Thyroid gland (tissue), 4 donors: ENCODE measurements at regions not wholly inside any gene's neighbourhood (a gene's known extent, or its start where the extent isn't known, plus 50 kb on each side); places are given as distances from the start of the nearest gene placed in this dataset.

Experiments
- DNase-seq, 2 donors: peaks; one replicate each; pipeline ENCODE4 v3.0.0-alpha.2; 2019
- H3K27ac ChIP-seq, 3 donors: fragments of 200-600 bp; sonication (generic); 1 replicate in 2 of 3; 2 replicates in 1 of 3; pipeline ENCODE4 v1.5.1; 2016 to 2019; ENCODE audit warnings: mild to moderate bottlenecking in 1 of 3, moderate library complexity in 1 of 3
- H3K27me3 ChIP-seq: fragments of 200-600 bp; sonication (generic); one replicate; pipeline ENCODE4 v1.5.1; 2019
- H3K36me3 ChIP-seq, 2 donors: fragments of 200-600 bp; sonication (generic); one replicate each; pipeline ENCODE4 v1.5.1; 2016 to 2019
- H3K4me1 ChIP-seq, 2 donors: fragments of 200-600 bp; sonication (generic); one replicate each; pipeline ENCODE4 v1.5.1; 2017 to 2019
- H3K4me3 ChIP-seq, 3 donors: fragments of 200-600 bp; sonication (generic); replicated peaks in 1 of 3; 1 replicate in 2 of 3; 2 replicates in 1 of 3; pipeline ENCODE4 v1.5.1; 2016; ENCODE audit warnings: mild to moderate bottlenecking in 1 of 3
- H3K9me3 ChIP-seq: fragments of 200-600 bp; sonication (generic); one replicate; pipeline ENCODE4 v1.5.1; 2017
- POLR2A ChIP-seq, 2 donors: fragments of 450-650 bp; IDR thresholded peaks; one replicate each; pipeline ENCODE4 v1.6.1; 2017; ENCODE audit warnings: antibody characterized with exemption in 2 of 2, mild to moderate bottlenecking in 2 of 2, moderate library complexity in 1 of 2
- WGBS, 2 donors: methylation state at CpG; one replicate each; pipeline ENCODE4 v1.1.5; 2017; 5-methylcytosine and 5-hydroxymethylcytosine counted together
- intact Hi-C: fragments of 100-400 bp; cut with DNase I; formaldehyde crosslinking; loops from one replicate; pipeline ENCODE4 v1.15.1; 2023
- TF ChIP-seq, protein P1 (sequence below), 6 experiments: fragments of 200-600 bp in 3 of 6; fragments of 450-650 bp in 3 of 6; sonication (generic) in 3 of 6; IDR thresholded peaks; one replicate each; pipeline ENCODE4 v1.5.1; 2016 to 2019; ENCODE audit warnings: antibody characterized with exemption in 6 of 6, mild to moderate bottlenecking in 2 of 6, inconsistent platforms in 1 of 6, moderate library complexity in 1 of 6

- Histone ChIP-seq H3K27me3 (no peaks in the 10 kb centered on the region), H3K4me3 (no peak overlapping the region), H3K36me3 (no peaks in the 10 kb centered on the region), H3K27ac (no peak overlapping the region), H3K4me1 (no peaks in the 10 kb centered on the region), H3K9me3 (no peaks in the 10 kb centered on the region)
- TF ChIP-seq, protein P1, sequence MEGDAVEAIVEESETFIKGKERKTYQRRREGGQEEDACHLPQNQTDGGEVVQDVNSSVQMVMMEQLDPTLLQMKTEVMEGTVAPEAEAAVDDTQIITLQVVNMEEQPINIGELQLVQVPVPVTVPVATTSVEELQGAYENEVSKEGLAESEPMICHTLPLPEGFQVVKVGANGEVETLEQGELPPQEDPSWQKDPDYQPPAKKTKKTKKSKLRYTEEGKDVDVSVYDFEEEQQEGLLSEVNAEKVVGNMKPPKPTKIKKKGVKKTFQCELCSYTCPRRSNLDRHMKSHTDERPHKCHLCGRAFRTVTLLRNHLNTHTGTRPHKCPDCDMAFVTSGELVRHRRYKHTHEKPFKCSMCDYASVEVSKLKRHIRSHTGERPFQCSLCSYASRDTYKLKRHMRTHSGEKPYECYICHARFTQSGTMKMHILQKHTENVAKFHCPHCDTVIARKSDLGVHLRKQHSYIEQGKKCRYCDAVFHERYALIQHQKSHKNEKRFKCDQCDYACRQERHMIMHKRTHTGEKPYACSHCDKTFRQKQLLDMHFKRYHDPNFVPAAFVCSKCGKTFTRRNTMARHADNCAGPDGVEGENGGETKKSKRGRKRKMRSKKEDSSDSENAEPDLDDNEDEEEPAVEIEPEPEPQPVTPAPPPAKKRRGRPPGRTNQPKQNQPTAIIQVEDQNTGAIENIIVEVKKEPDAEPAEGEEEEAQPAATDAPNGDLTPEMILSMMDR (IDR thresholded peaks at IDR 0.05), result no peak
- no peak for TF ChIP-seq POLR2A (IDR thresholded peaks at IDR 0.05)
- DNase-seq, result no peak
- 77 to 83% methylated on average over 2 of the region's 2 CpGs for WGBS, 2 donors
- intact Hi-C loops, result no loop called here
Measured at GRCh38 chr4:82050796-82051195, 323.0 kb downstream of the HNRNPD start.

- Histone ChIP-seq H3K9me3 (no peaks in the 10 kb centered on the region), H3K4me3 (no peak overlapping the region), H3K36me3 (no peaks in the 10 kb centered on the region), H3K27ac (no peak overlapping the region), H3K27me3 (no peaks in the 10 kb centered on the region), H3K4me1 (peaks cover 0 to 5% of the 10 kb centered on the region in 2 donors)
- 57 to 74% methylated on average over 1 of the region's 1 CpG for WGBS, 2 donors
- DNase-seq, result no peak
- TF ChIP-seq POLR2A (IDR thresholded peaks at IDR 0.05), result no peak
- TF ChIP-seq, protein P1 (IDR thresholded peaks at IDR 0.05), result no peak
- intact Hi-C loops, result no loop called here
Measured at GRCh38 chr4:82049294-82049693, 324.5 kb downstream of the HNRNPD start.

GRCh38 chr4:82047731-82048130, 326.1 kb downstream of the HNRNPD start:
- TF ChIP-seq, protein P1 (IDR thresholded peaks at IDR 0.05), result no peak
- TF ChIP-seq POLR2A (IDR thresholded peaks at IDR 0.05), result no peak
- Histone ChIP-seq H3K27ac (no peak overlapping the region), H3K4me1 (peaks cover 4 to 13% of the 10 kb centered on the region in 2 donors), H3K9me3 (no peaks in the 10 kb centered on the region), H3K36me3 (no peaks in the 10 kb centered on the region), H3K27me3 (no peaks in the 10 kb centered on the region), H3K4me3 (no peak overlapping the region)
- 85 to 96% methylated on average over 1 of the region's 1 CpG for WGBS, 2 donors
- intact Hi-C loops, result no loop called here
- no peak for DNase-seq

DNA sequence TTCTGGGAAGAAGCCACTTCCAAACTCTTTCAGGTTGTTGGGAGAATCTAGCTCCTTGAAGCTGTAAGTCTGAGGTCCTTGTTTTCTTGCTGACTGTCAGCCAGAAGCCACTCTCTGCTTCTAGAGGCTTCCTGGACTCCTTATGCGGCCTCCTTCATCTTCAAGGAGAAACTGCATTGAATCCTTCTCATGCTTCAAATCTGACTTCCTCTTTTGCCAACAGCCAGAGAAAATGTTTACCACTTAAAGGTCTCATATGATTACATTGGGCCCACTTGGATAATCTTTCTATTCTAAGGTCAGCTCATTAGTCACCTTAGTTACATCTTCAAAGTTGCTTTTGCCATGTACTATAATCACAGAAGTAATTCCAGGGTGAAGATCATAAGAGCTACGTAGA, 327.0 kb downstream of the HNRNPD start:
- WGBS, 2 donors, result 91 to 98% methylated on average over 2 of the region's 2 CpGs
- H3K27ac ChIP-seq, result no peak overlapping the region
- intact Hi-C loops, result no loop called here
- no peaks in the 10 kb centered on the region for H3K9me3 ChIP-seq
- H3K4me3 ChIP-seq, result no peak overlapping the region
- H3K27me3 ChIP-seq, result no peaks in the 10 kb centered on the region
- no peaks in the 10 kb centered on the region for H3K36me3 ChIP-seq
- H3K4me1 ChIP-seq, result peaks cover 4 to 13% of the 10 kb centered on the region in 2 donors
- TF ChIP-seq, protein P1 (IDR thresholded peaks at IDR 0.05), result no peak
- no peak for TF ChIP-seq POLR2A (IDR thresholded peaks at IDR 0.05)
- no peak for DNase-seq

DNA sequence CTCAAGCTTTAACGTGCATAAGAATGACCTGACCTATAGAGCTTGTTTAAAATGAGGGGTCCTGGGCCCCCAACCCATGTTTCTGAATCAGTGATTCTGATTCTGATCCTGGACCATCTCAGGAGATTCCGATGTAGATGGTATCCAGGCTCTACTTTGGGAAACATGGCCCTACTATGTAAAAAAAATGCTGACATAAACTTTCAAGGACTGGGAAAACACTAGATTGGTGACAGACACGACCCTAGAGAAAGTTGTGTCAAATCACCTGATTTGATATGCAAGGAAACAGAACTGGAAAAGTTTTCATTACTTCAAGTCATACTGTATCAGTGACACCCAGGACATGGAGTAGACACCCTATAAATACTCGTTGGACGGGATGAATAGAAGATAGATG, 328.5 kb downstream of the HNRNPD start:
- no peak for DNase-seq
- no peaks in the 10 kb centered on the region for H3K36me3 ChIP-seq
- peaks cover 4 to 13% of the 10 kb centered on the region in 2 donors for H3K4me1 ChIP-seq
- H3K27ac ChIP-seq, result no peak overlapping the region
- intact Hi-C loops, result no loop called here
- no peaks in the 10 kb centered on the region for H3K27me3 ChIP-seq
- TF ChIP-seq, protein P1 (IDR thresholded peaks at IDR 0.05), result no peak
- no peak for TF ChIP-seq POLR2A (IDR thresholded peaks at IDR 0.05)
- WGBS, 2 donors, result 69 to 71% methylated on average over 5 of the region's 5 CpGs
- H3K9me3 ChIP-seq, result no peaks in the 10 kb centered on the region
- no peak overlapping the region for H3K4me3 ChIP-seq
